ENCODE measurements at regions not wholly inside any gene's neighbourhood (a gene's known extent, or its start where the extent isn't known, plus 50 kb on each side); places are given as distances from the start of the nearest gene placed in this dataset.

DNA sequence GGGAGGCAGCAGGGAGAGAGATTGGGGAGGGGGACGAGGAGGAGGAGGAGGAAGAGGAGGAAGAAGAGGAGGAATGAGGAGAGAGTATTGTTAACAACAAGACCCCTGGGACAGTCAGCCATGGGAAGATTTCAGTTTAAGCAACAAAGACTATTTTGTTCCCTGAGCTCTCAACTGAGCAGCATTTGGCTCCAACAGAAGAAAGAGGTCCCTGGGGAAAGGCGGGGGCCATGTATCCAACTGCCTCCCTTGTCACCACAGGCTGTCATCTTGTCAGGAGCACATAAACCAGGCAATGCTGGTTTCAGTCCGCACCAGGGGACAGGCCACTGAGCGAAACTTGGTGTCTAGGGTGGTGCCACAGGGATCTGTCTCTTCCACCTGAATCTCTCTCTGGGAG, 316.1 kb downstream of the TLE1 start:
- TF ChIP-seq EZH2 (IDR thresholded peaks at IDR 0.05; ENCODE audit: low read length) = no peak
- TF ChIP-seq, protein P1, sequence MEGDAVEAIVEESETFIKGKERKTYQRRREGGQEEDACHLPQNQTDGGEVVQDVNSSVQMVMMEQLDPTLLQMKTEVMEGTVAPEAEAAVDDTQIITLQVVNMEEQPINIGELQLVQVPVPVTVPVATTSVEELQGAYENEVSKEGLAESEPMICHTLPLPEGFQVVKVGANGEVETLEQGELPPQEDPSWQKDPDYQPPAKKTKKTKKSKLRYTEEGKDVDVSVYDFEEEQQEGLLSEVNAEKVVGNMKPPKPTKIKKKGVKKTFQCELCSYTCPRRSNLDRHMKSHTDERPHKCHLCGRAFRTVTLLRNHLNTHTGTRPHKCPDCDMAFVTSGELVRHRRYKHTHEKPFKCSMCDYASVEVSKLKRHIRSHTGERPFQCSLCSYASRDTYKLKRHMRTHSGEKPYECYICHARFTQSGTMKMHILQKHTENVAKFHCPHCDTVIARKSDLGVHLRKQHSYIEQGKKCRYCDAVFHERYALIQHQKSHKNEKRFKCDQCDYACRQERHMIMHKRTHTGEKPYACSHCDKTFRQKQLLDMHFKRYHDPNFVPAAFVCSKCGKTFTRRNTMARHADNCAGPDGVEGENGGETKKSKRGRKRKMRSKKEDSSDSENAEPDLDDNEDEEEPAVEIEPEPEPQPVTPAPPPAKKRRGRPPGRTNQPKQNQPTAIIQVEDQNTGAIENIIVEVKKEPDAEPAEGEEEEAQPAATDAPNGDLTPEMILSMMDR (optimal IDR thresholded peaks at IDR 0.05 in 1 of 3, IDR thresholded peaks at IDR 0.05 in 1 of 3, conservative IDR thresholded peaks at IDR 0.05 in 1 of 3; ENCODE audit: extremely low read depth in 1 of 3, insufficient read depth in 2 of 3, low read length in 3 of 3) = no peak
- H3K9me1 ChIP-seq (ENCODE audit: control insufficient read depth, extremely low read depth, insufficient read depth, low read length) = no peaks in the 10 kb centered on the region
- H3K4me1 ChIP-seq (ENCODE audit: control insufficient read depth, extremely low read depth, insufficient read depth, low read length) = peaks cover 3% of the 10 kb centered on the region
- H3K27me3 ChIP-seq (ENCODE audit: control insufficient read depth, extremely low read depth, insufficient read depth, low read length) = no peaks in the 10 kb centered on the region
- no peak overlapping the region for H3K27ac ChIP-seq (ENCODE audit: control insufficient read depth, insufficient read depth, low read length)
- H4K20me1 ChIP-seq (ENCODE audit: control insufficient read depth, extremely low read depth, insufficient read depth, low read length) = no peaks in the 10 kb centered on the region
- H3K4me3 ChIP-seq (ENCODE audit: control insufficient read depth in 2 of 3, extremely low read depth in 1 of 3, insufficient read depth in 2 of 3, low read depth in 1 of 3, low read length in 3 of 3) = no peak overlapping the region
- no peaks in the 10 kb centered on the region for H3K36me3 ChIP-seq (ENCODE audit: control insufficient read depth in 2 of 2, extremely low read depth in 1 of 2, insufficient read depth in 2 of 2, low read length in 2 of 2)
- dilution Hi-C loops (cut with MboI; ENCODE audit: extremely low pct_ligation_motif_present, low sequenced_read_pairs) = no loop called here
- no peak for FAIRE-seq
- no peak overlapping the region for H3K9ac ChIP-seq (ENCODE audit: control insufficient read depth, extremely low read depth, insufficient read depth, low read length)
- no peaks in the 10 kb centered on the region for H3K79me2 ChIP-seq (ENCODE audit: control insufficient read depth, insufficient read depth, low read length)
- no peak for DNase-seq (ENCODE audit: low read depth, low spot score)
- H2AFZ ChIP-seq (ENCODE audit: control insufficient read depth, low read length) = no peak overlapping the region
- H3K9me3 ChIP-seq (ENCODE audit: control insufficient read depth, low read depth, low read length) = no peaks in the 10 kb centered on the region
- H3K4me2 ChIP-seq (ENCODE audit: control insufficient read depth, extremely low read depth, insufficient read depth, low read depth, low read length) = no peak overlapping the region

DNA sequence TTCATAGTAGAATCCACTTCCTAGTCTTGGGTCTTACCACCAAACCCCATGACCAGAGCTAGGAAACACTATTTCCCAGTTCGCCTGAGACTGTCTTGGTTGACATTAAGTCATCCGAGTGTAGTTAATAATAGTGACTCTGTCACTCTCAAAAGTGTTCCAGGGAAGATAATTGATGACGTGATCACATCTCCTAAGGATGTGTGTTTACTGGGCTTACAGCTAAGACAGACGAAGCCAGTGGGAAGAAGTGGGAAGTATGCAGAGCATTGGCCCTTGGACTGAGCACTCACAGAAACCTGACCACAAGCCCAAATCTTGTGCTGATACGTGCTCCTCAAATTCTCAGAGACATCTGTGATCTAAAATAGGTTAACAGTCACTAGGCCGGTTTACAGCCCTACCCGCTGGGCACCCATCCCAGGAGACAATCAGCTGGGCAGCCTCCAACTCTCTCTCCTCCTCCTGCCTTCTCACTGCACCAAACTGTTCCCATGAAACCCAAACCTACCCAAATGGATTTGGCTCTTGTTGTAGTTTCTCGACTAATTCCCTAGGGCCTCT, 316.6 kb downstream of the TLE1 start:
- no peak overlapping the region for H3K27ac ChIP-seq (ENCODE audit: control insufficient read depth, insufficient read depth, low read length)
- FAIRE-seq (no peak), DNase-seq (ENCODE audit: low read depth, low spot score) (no peak)
- H3K4me1 ChIP-seq (ENCODE audit: control insufficient read depth, extremely low read depth, insufficient read depth, low read length) = no peaks in the 10 kb centered on the region
- H3K9me3 ChIP-seq (ENCODE audit: control insufficient read depth, low read depth, low read length) = no peaks in the 10 kb centered on the region
- H3K9ac ChIP-seq (ENCODE audit: control insufficient read depth, extremely low read depth, insufficient read depth, low read length) = no peak overlapping the region
- H3K36me3 ChIP-seq (ENCODE audit: control insufficient read depth in 2 of 2, extremely low read depth in 1 of 2, insufficient read depth in 2 of 2, low read length in 2 of 2) = no peaks in the 10 kb centered on the region
- no peaks in the 10 kb centered on the region for H3K9me1 ChIP-seq (ENCODE audit: control insufficient read depth, extremely low read depth, insufficient read depth, low read length)
- H3K4me2 ChIP-seq (ENCODE audit: control insufficient read depth, extremely low read depth, insufficient read depth, low read depth, low read length) = no peak overlapping the region
- H2AFZ ChIP-seq (ENCODE audit: control insufficient read depth, low read length) = no peak overlapping the region
- dilution Hi-C loops (cut with MboI; ENCODE audit: extremely low pct_ligation_motif_present, low sequenced_read_pairs) = no loop called here
- no peak overlapping the region for H3K4me3 ChIP-seq (ENCODE audit: control insufficient read depth in 2 of 3, extremely low read depth in 1 of 3, insufficient read depth in 2 of 3, low read depth in 1 of 3, low read length in 3 of 3)
- no peaks in the 10 kb centered on the region for H3K79me2 ChIP-seq (ENCODE audit: control insufficient read depth, insufficient read depth, low read length)
- H3K27me3 ChIP-seq (ENCODE audit: control insufficient read depth, extremely low read depth, insufficient read depth, low read length) = no peaks in the 10 kb centered on the region
- H4K20me1 ChIP-seq (ENCODE audit: control insufficient read depth, extremely low read depth, insufficient read depth, low read length) = no peaks in the 10 kb centered on the region
- TF ChIP-seq, protein P1 (optimal IDR thresholded peaks at IDR 0.05 in 1 of 3, IDR thresholded peaks at IDR 0.05 in 1 of 3, conservative IDR thresholded peaks at IDR 0.05 in 1 of 3; ENCODE audit: extremely low read depth in 1 of 3, insufficient read depth in 2 of 3, low read length in 3 of 3) = no peak
- TF ChIP-seq EZH2 (IDR thresholded peaks at IDR 0.05; ENCODE audit: low read length) = no peak
